ENCODE measurements at regions not wholly inside any gene's neighbourhood (a gene's known extent, or its start where the extent isn't known, plus 50 kb on each side); places are given as distances from the start of the nearest gene placed in this dataset.
"Not testable (repeated sequence)": the region's sequence is repeated elsewhere in the genome, so short reads cannot be mapped to it uniquely, and the experiment has no call there.

GRCh38 chr21:41622201-41622600 is 114.2 kb upstream of the TMPRSS2 start:
- Histone ChIP-seq H3K27me3 (ENCODE audit: control insufficient read depth, insufficient read depth, low read length) (no peaks in the 10 kb centered on the region), H3K9me3 (ENCODE audit: control insufficient read depth, low read length) (no peaks in the 10 kb centered on the region), H3K36me3 (ENCODE audit: control insufficient read depth, insufficient read depth, low read length) (no peaks in the 10 kb centered on the region), H3K9ac (ENCODE audit: low read length) (no peak overlapping the region), H3K4me3 (ENCODE audit: low read length) (no peak overlapping the region), H3K4me1 (ENCODE audit: control insufficient read depth, insufficient read depth, low read length) (no peaks in the 10 kb centered on the region)

GRCh38 chr21:41621513-41621912 is 113.6 kb upstream of the TMPRSS2 start:
- no peaks in the 10 kb centered on the region for H3K9me3 ChIP-seq (ENCODE audit: control insufficient read depth, low read length)
- H3K4me3 ChIP-seq (ENCODE audit: low read length) = no peak overlapping the region
- H3K36me3 ChIP-seq (ENCODE audit: control insufficient read depth, insufficient read depth, low read length) = no peaks in the 10 kb centered on the region
- H3K4me1 ChIP-seq (ENCODE audit: control insufficient read depth, insufficient read depth, low read length) = no peaks in the 10 kb centered on the region
- no peaks in the 10 kb centered on the region for H3K27me3 ChIP-seq (ENCODE audit: control insufficient read depth, insufficient read depth, low read length)
- no peak overlapping the region for H3K9ac ChIP-seq (ENCODE audit: low read length)

- H3K4me1 ChIP-seq (ENCODE audit: control insufficient read depth, insufficient read depth, low read length) = no peaks in the 10 kb centered on the region
- H3K4me3 ChIP-seq (ENCODE audit: low read length) = no peak overlapping the region
- no peak overlapping the region for H3K9ac ChIP-seq (ENCODE audit: low read length)
- no peaks in the 10 kb centered on the region for H3K9me3 ChIP-seq (ENCODE audit: control insufficient read depth, low read length)
- no peaks in the 10 kb centered on the region for H3K27me3 ChIP-seq (ENCODE audit: control insufficient read depth, insufficient read depth, low read length)
- no peaks in the 10 kb centered on the region for H3K36me3 ChIP-seq (ENCODE audit: control insufficient read depth, insufficient read depth, low read length)
Measured at GRCh38 chr21:41620982-41621381, 113.0 kb upstream of the TMPRSS2 start.

GRCh38 chr21:41620541-41620940 is 112.6 kb upstream of the TMPRSS2 start:
- H3K4me3 ChIP-seq (ENCODE audit: low read length) = no peak overlapping the region
- no peaks in the 10 kb centered on the region for H3K27me3 ChIP-seq (ENCODE audit: control insufficient read depth, insufficient read depth, low read length)
- no peaks in the 10 kb centered on the region for H3K9me3 ChIP-seq (ENCODE audit: control insufficient read depth, low read length)
- no peaks in the 10 kb centered on the region for H3K36me3 ChIP-seq (ENCODE audit: control insufficient read depth, insufficient read depth, low read length)
- H3K4me1 ChIP-seq (ENCODE audit: control insufficient read depth, insufficient read depth, low read length) = no peaks in the 10 kb centered on the region
- H3K9ac ChIP-seq (ENCODE audit: low read length) = no peak overlapping the region

- no peaks in the 10 kb centered on the region for H3K36me3 ChIP-seq (ENCODE audit: control insufficient read depth, insufficient read depth, low read length)
- H3K27me3 ChIP-seq (ENCODE audit: control insufficient read depth, insufficient read depth, low read length) = peaks cover 4% of the 10 kb centered on the region
- H3K9me3 ChIP-seq (ENCODE audit: control insufficient read depth, low read length) = no peaks in the 10 kb centered on the region
- H3K4me3 ChIP-seq (ENCODE audit: low read length) = no peak overlapping the region
- no peak overlapping the region for H3K9ac ChIP-seq (ENCODE audit: low read length)
- peaks cover 15% of the 10 kb centered on the region for H3K4me1 ChIP-seq (ENCODE audit: control insufficient read depth, insufficient read depth, low read length)
Measured at GRCh38 chr21:41616031-41616591, 108.2 kb upstream of the TMPRSS2 start.

- Histone ChIP-seq H3K36me3 (ENCODE audit: control insufficient read depth, insufficient read depth, low read length) (no peaks in the 10 kb centered on the region), H3K9ac (ENCODE audit: low read length) (no peak overlapping the region), H3K4me3 (ENCODE audit: low read length) (no peak overlapping the region), H3K4me1 (ENCODE audit: control insufficient read depth, insufficient read depth, low read length) (peaks cover 15% of the 10 kb centered on the region), H3K27me3 (ENCODE audit: control insufficient read depth, insufficient read depth, low read length) (peaks cover 4% of the 10 kb centered on the region), H3K9me3 (ENCODE audit: control insufficient read depth, low read length) (no peaks in the 10 kb centered on the region)
Measured at GRCh38 chr21:41615613-41616012, 107.7 kb upstream of the TMPRSS2 start.

DNA sequence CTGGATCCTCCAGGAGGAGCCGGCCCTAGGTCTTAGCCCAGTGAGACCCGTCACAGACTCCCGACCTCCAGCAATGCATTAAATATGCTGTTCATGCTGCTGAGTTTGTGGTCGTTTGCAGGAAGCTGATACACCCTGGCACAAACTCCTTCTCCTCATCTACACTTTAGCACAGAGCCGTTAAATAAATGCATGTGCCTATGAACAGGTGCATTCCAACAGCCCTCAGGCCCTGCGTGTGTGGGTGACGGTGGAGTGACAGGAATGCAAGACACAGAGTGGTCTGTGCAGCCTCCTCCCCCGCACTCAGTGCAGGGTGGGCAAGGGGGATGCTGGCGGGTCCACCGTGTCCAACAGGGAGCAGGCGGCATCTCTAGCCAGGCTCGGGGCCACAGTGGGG is 106.6 kb upstream of the TMPRSS2 start:
- Histone ChIP-seq H3K27me3 (ENCODE audit: control insufficient read depth, insufficient read depth, low read length) (peaks cover 4% of the 10 kb centered on the region), H3K9me3 (ENCODE audit: control insufficient read depth, low read length) (no peaks in the 10 kb centered on the region), H3K4me1 (ENCODE audit: control insufficient read depth, insufficient read depth, low read length) (peaks cover 22% of the 10 kb centered on the region), H3K36me3 (ENCODE audit: control insufficient read depth, insufficient read depth, low read length) (no peaks in the 10 kb centered on the region), H3K9ac (ENCODE audit: low read length) (no peak overlapping the region), H3K4me3 (ENCODE audit: low read length) (no peak overlapping the region)

DNA sequence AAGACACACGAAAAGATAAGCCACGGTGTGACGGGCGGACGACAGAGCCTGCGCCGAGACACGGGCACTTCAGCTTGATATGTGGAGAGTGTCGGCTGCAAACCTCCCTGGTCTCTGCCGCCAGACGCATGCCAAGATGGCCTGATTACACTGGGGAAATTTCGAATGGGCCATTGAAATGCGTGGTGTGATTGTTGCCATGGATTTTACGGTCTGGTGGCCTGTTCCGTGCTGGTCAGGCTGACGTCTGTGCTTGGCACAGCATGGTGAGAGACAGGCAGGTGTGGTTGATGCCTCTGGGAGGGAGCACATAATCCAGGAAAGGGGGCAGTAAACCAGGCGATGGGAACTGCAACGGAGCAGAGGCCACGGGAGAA is 105.6 kb upstream of the TMPRSS2 start:
- Histone ChIP-seq H3K9me3 (ENCODE audit: control insufficient read depth, low read length) (no peaks in the 10 kb centered on the region), H3K27me3 (ENCODE audit: control insufficient read depth, insufficient read depth, low read length) (peaks cover 4% of the 10 kb centered on the region), H3K4me1 (ENCODE audit: control insufficient read depth, insufficient read depth, low read length) (peaks cover 22% of the 10 kb centered on the region), H3K9ac (ENCODE audit: low read length) (no peak overlapping the region), H3K4me3 (ENCODE audit: low read length) (no peak overlapping the region), H3K36me3 (ENCODE audit: control insufficient read depth, insufficient read depth, low read length) (no peaks in the 10 kb centered on the region)

GRCh38 chr21:41612674-41613532 is 104.9 kb upstream of the TMPRSS2 start:
- Histone ChIP-seq H3K9ac (ENCODE audit: low read length) (peak overlapping the region; percentile 20), H3K4me1 (ENCODE audit: control insufficient read depth, insufficient read depth, low read length) (peaks cover 22% of the 10 kb centered on the region), H3K4me3 (ENCODE audit: low read length) (no peak overlapping the region)

DNA sequence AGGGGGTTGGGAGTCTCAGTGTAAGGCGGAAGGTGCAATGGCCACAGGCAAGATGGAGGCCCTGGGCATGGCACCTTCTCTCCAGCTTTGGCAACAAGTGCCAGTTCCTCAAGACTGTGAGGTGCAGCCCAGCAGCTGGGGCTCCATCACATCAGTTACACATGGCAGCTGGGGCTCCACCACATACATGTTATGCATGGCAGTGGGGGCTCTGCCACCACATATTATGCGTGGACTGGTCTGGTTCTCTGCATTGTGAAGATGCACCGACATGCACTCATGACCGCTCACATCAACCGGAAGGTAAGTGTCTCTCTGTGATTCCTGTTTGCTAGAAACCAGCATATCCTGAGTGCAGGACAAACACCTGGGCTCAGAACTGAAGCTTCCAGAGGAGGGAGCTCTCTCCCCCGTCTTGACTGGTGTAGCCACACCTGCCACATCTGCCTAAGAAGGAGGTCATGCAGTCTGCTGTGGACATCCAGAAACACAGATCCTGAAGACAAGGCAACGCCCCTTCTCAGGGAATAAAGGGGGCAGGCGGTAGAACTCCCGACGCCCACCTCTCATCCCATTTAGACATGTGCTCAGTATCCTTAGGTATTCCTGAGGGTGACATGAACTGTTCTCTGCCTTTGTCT is 104.1 kb upstream of the TMPRSS2 start:
- Histone ChIP-seq H3K27me3 (ENCODE audit: control insufficient read depth, insufficient read depth, low read length) (peaks cover 4% of the 10 kb centered on the region), H3K4me3 (ENCODE audit: low read length) (no peak overlapping the region), H3K36me3 (ENCODE audit: control insufficient read depth, insufficient read depth, low read length) (no peaks in the 10 kb centered on the region), H3K9ac (ENCODE audit: low read length) (no peak overlapping the region), H3K4me1 (ENCODE audit: control insufficient read depth, insufficient read depth, low read length) (peaks cover 22% of the 10 kb centered on the region), H3K9me3 (ENCODE audit: control insufficient read depth, low read length) (no peaks in the 10 kb centered on the region)

More at GRCh38 chr21:41612674-41613532, 104.9 kb upstream of the TMPRSS2 start:
- no peaks in the 10 kb centered on the region for H3K9me3 ChIP-seq (ENCODE audit: control insufficient read depth, low read length)
- H3K36me3 ChIP-seq (ENCODE audit: control insufficient read depth, insufficient read depth, low read length) = no peaks in the 10 kb centered on the region
- H3K27me3 ChIP-seq (ENCODE audit: control insufficient read depth, insufficient read depth, low read length) = peaks cover 4% of the 10 kb centered on the region

DNA sequence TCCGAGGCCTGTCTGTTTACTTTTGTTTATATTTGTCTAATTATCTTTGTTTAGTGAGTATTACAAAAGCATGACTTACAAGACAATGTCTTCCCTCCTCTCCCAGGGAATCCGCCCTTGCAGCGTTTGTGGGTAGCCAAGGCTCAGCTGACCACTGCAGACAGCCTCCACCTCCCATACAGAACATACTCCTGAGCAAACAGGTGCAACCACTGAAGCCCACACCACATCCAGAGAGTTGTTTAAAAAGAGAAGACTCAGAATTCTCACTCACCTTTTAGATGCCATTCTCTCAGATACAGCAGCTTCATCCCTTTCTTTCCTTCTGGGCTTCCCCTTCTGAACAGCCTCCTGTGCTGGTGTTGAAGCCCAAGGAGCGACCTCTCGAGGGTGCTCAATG is 103.5 kb upstream of the TMPRSS2 start:
- Histone ChIP-seq H3K27me3 (ENCODE audit: control insufficient read depth, insufficient read depth, low read length) (peaks cover 4% of the 10 kb centered on the region), H3K9me3 (ENCODE audit: control insufficient read depth, low read length) (no peaks in the 10 kb centered on the region), H3K9ac (ENCODE audit: low read length) (no peak overlapping the region), H3K4me3 (ENCODE audit: low read length) (no peak overlapping the region), H3K4me1 (ENCODE audit: control insufficient read depth, insufficient read depth, low read length) (peaks cover 23% of the 10 kb centered on the region), H3K36me3 (ENCODE audit: control insufficient read depth, insufficient read depth, low read length) (no peaks in the 10 kb centered on the region)

- not testable (repeated sequence) for H3K4me3 ChIP-seq (ENCODE audit: low read length); H3K9me3 ChIP-seq (ENCODE audit: control insufficient read depth, low read length); H3K9ac ChIP-seq (ENCODE audit: low read length); H3K27me3 ChIP-seq (ENCODE audit: control insufficient read depth, insufficient read depth, low read length); H3K36me3 ChIP-seq (ENCODE audit: control insufficient read depth, insufficient read depth, low read length)
- H3K4me1 ChIP-seq (ENCODE audit: control insufficient read depth, insufficient read depth, low read length) = peaks cover 30% of the 10 kb centered on the region
Measured at GRCh38 chr21:41610840-41611115, 102.8 kb upstream of the TMPRSS2 start.

Measured in mucosa of stomach (tissue), 1 donor.